IPS-20b (cell line): ENCODE measurements at regions not wholly inside any gene's neighbourhood (a gene's known extent, or its start where the extent isn't known, plus 50 kb on each side); places are given as distances from the start of the nearest gene placed in this dataset.

Experiments
- H3K27ac ChIP-seq: one replicate; pipeline ENCODE4 v1.5.1; 2013; ENCODE audit warnings: low read length
- H3K27me3 ChIP-seq: 2 replicates; pipeline ENCODE4 v1.6.1; 2013; ENCODE audit warnings: mild to moderate bottlenecking, low read length, inconsistent platforms; ENCODE audit not compliant: insufficient read depth
- H3K36me3 ChIP-seq: 2 replicates; pipeline ENCODE4 v1.6.1; 2013; ENCODE audit warnings: low read depth, mild to moderate bottlenecking, inconsistent platforms, low read length, moderate library complexity; ENCODE audit not compliant: insufficient read depth
- H3K4me1 ChIP-seq: 2 replicates; pipeline ENCODE4 v1.6.1; 2013; ENCODE audit warnings: mild to moderate bottlenecking, control low read depth, inconsistent platforms, low read length, moderate library complexity; ENCODE audit not compliant: insufficient read depth
- H3K4me3 ChIP-seq: 2 replicates; pipeline ENCODE4 v1.5.1; 2013; ENCODE audit warnings: mild to moderate bottlenecking, low read length, inconsistent platforms
- H3K9ac ChIP-seq: 2 replicates; pipeline ENCODE4 v1.6.1; 2013; ENCODE audit warnings: low read depth, mild to moderate bottlenecking, inconsistent platforms, low read length, moderate library complexity
- H3K9me3 ChIP-seq: 2 replicates; pipeline ENCODE4 v1.6.1; 2013; ENCODE audit warnings: mild to moderate bottlenecking, low read depth, low read length, inconsistent platforms; ENCODE audit not compliant: insufficient read depth

GRCh38 chr4:151882072-151882803 is 121.4 kb upstream of the GATB start:
- no peaks in the 10 kb centered on the region for H3K36me3 ChIP-seq
- H3K27me3 ChIP-seq = no peaks in the 10 kb centered on the region
- no peak overlapping the region for H3K4me3 ChIP-seq
- no peaks in the 10 kb centered on the region for H3K9me3 ChIP-seq
- peaks cover 12% of the 10 kb centered on the region; the same call in 1 of the 2 replicates for H3K4me1 ChIP-seq
- no peak overlapping the region for H3K27ac ChIP-seq
- no peak overlapping the region for H3K9ac ChIP-seq

DNA sequence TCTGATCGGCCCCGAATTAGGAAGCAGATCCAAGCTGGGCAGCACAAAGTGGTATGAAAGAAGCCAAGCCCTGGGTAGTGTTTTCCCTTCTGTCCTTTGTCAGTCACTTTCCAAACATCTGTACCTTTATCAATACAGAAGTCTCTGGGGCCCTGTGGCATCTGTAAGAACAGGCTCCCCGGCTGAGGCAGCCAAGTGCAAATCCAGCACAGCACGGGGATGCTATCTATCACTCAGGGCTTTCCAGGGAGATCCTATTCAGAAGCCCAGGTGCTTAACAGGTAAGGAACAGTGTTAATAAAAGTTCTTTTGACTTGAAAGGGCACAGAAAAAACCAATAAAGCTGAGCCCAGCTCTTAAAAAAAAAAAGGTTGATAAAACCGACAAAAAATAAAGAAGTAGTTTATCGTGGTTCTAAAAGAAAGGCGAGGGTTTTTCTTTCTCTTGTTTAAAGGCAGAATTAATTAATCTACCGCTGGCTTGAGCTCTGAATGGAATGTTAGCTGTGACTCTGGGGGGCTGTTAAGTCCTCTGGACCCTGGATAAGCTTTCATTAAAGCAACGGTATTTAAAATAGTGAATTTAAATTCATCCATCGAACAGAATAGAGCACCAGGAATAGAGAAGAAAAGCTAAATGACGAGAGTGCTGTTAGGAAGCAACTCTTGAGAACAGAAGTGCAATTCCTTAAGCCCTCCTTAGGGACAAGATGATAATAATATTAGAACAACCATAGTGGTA is 119.1 kb upstream of the GATB start:
- no peaks in the 10 kb centered on the region for H3K27me3 ChIP-seq
- no peak overlapping the region for H3K9ac ChIP-seq
- no peak overlapping the region for H3K4me3 ChIP-seq
- peaks cover 9% of the 10 kb centered on the region; the same call in 1 of the 2 replicates for H3K4me1 ChIP-seq
- H3K27ac ChIP-seq = no peak overlapping the region
- H3K36me3 ChIP-seq = no peaks in the 10 kb centered on the region
- H3K9me3 ChIP-seq = no peaks in the 10 kb centered on the region

DNA sequence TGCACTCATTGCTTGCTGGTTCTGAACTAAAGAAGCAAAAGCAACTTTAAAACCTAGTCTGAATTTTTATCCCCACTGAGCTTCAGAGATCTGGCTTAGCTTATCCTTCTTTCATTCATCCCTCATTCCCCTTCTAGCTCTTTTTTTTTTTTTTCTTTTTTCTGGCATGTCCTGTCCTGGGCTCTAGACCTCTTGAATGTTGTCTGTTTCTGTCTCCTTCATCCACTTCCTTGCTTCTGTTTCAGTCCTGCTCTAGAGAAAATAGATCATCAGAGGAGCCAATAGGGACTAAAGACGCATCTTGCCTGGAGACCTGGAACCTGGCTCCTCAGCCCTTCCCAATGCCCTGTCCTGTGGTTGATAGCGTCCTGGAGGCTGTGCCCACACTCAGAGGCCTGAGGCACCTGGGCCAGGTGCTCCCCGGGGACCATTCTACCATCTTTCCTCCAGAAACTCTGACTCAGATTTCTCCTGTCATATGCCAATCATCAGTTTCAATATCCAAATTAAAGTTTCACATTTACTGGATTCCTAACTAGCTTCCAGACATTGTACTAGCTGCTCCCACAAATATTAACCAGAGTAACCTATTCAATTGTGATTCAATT is 115.7 kb upstream of the GATB start:
- Histone ChIP-seq H3K4me1 (peaks cover 18% of the 10 kb centered on the region; the same call in 1 of the 2 replicates), H3K27ac (no peak overlapping the region), H3K9ac (no peak overlapping the region), H3K4me3 (no peak overlapping the region), H3K9me3 (peaks cover 5% of the 10 kb centered on the region), H3K27me3 (no peaks in the 10 kb centered on the region), H3K36me3 (no peaks in the 10 kb centered on the region)

DNA sequence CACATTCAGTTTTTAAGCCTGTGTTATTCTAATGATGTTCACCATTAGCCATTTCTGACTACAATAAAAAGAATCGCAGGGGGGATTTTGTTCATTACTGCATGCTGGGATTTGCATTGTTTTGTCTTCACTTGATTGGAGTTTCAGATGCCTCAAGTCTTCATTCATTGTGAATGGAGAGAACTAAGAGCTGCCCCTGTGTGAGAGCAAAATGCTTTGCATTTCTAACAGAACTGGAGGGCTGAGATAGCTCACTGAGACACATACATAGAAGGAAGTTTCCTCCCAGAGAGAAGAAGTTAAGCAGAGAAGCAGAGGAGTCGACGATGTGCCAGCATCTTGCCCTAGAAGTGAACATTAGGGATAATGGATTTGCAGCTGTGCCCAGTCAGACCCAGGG is 113.5 kb upstream of the GATB start:
- Histone ChIP-seq H3K36me3 (no peaks in the 10 kb centered on the region), H3K4me1 (peaks cover 13% of the 10 kb centered on the region; the same call in 1 of the 2 replicates), H3K9me3 (peaks cover 5% of the 10 kb centered on the region), H3K9ac (0 out of 2 replicates have a peak overlapping the region, but pooled peaks have one; percentile 22), H3K27me3 (no peaks in the 10 kb centered on the region), H3K4me3 (peak overlapping the region; percentile 8; the same call in 1 of the 2 replicates), H3K27ac (peak overlapping the region; percentile 50)

- H3K36me3 ChIP-seq = no peaks in the 10 kb centered on the region
- H3K9ac ChIP-seq = no peak overlapping the region
- H3K27ac ChIP-seq = no peak overlapping the region
- H3K4me1 ChIP-seq = no peaks in the 10 kb centered on the region
- peaks cover 5% of the 10 kb centered on the region; the same call in 1 of the 2 replicates for H3K9me3 ChIP-seq
- no peak overlapping the region for H3K4me3 ChIP-seq
- no peaks in the 10 kb centered on the region for H3K27me3 ChIP-seq
Observed at GRCh38 chr4:151866592-151866918, 105.7 kb upstream of the GATB start.

GRCh38 chr4:151865744-151866591 is 105.2 kb upstream of the GATB start:
- Histone ChIP-seq H3K4me1 (no peaks in the 10 kb centered on the region), H3K27ac (no peak overlapping the region), H3K9ac (no peak overlapping the region), H3K36me3 (no peaks in the 10 kb centered on the region), H3K4me3 (no peak overlapping the region), H3K27me3 (no peaks in the 10 kb centered on the region; the same call in 1 of the 2 replicates), H3K9me3 (peaks cover 5% of the 10 kb centered on the region; the same call in 1 of the 2 replicates)

GRCh38 chr4:151865312-151865711 is 104.5 kb upstream of the GATB start:
- Histone ChIP-seq H3K9ac (no peak overlapping the region), H3K4me1 (no peaks in the 10 kb centered on the region)

DNA sequence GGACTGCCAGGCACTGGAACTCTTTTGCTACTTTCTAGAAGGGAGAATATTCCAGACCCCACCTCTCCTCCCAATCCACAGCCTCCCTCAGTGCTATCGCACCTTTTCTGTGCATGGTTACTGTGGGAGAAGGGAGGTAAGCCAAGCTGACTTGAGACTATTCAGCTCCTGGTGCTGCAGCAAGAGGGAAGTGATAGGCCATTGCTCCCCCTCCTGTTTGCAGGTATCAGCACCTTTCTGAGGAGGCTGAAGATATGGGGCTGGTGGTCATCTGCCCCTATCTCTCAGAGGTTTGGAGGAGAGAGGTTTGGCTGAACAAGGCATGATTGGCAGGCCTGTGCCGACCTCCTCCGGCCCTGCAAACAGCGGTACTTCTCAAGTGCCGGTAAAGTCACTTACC is 103.3 kb upstream of the GATB start:
- Histone ChIP-seq H3K4me3 (no peak overlapping the region), H3K9ac (no peak overlapping the region), H3K27ac (no peak overlapping the region), H3K27me3 (no peaks in the 10 kb centered on the region; the same call in 1 of the 2 replicates), H3K4me1 (no peaks in the 10 kb centered on the region), H3K36me3 (no peaks in the 10 kb centered on the region), H3K9me3 (peaks cover 5% of the 10 kb centered on the region; the same call in 1 of the 2 replicates)

More at GRCh38 chr4:151865312-151865711, 104.5 kb upstream of the GATB start:
- H3K27ac ChIP-seq = no peak overlapping the region
- no peak overlapping the region for H3K4me3 ChIP-seq
- no peaks in the 10 kb centered on the region for H3K36me3 ChIP-seq
- no peaks in the 10 kb centered on the region; the same call in 1 of the 2 replicates for H3K27me3 ChIP-seq
- peaks cover 5% of the 10 kb centered on the region; the same call in 1 of the 2 replicates for H3K9me3 ChIP-seq

DNA sequence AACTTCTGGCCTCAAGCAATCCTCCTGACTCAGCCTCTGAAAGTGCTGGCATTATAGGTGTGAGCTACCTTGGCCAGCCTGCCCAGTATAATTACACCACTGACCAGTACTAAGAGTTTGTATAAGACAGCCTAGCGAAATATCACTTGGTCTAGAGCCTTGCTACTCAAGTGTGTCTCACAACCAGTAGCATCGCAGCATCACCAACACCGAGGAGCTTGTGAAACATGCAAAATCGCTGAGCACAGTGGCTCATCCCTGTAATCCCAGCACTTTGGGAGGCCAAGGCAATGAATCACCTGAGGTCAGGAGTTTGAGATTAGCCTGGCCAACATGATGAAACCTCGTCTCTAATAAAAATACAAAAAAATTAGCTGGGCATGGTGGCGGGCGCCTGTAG is 102.0 kb upstream of the GATB start:
- no peaks in the 10 kb centered on the region for H3K4me1 ChIP-seq
- no peaks in the 10 kb centered on the region for H3K36me3 ChIP-seq
- no peak overlapping the region for H3K27ac ChIP-seq
- H3K4me3 ChIP-seq = no peak overlapping the region
- no peak overlapping the region for H3K9ac ChIP-seq
- no peaks in the 10 kb centered on the region; the same call in 1 of the 2 replicates for H3K27me3 ChIP-seq
- H3K9me3 ChIP-seq = peaks cover 1% of the 10 kb centered on the region; the same call in 1 of the 2 replicates

GRCh38 chr4:151860561-151861093 is 99.8 kb upstream of the GATB start:
- no peaks in the 10 kb centered on the region for H3K36me3 ChIP-seq
- no peak overlapping the region for H3K27ac ChIP-seq
- no peak overlapping the region for H3K9ac ChIP-seq
- no peaks in the 10 kb centered on the region for H3K4me1 ChIP-seq
- H3K27me3 ChIP-seq = no peaks in the 10 kb centered on the region; the same call in 1 of the 2 replicates
- H3K4me3 ChIP-seq = no peak overlapping the region
- no peaks in the 10 kb centered on the region for H3K9me3 ChIP-seq

DNA sequence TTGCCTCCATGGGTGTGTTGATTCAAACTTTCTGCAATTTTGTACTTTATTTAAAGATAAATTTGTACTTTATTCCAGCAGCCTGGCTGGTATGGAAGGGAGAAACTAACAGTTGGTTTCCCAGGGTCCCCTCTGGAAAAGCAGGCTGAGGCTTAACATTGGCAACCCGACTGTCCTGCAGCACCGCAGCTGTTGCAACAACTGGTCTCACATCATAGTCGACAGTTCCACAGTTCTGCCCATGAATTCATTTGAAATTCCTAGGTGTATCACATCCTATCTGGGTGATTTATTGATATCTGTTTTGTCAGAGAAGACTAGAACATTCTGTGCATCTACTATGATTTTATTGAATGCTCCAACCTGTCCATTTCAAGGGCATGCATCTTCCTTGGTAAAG is 98.8 kb upstream of the GATB start:
- no peaks in the 10 kb centered on the region; the same call in 1 of the 2 replicates for H3K27me3 ChIP-seq
- H3K4me1 ChIP-seq = no peaks in the 10 kb centered on the region
- H3K4me3 ChIP-seq = no peak overlapping the region
- no peaks in the 10 kb centered on the region for H3K36me3 ChIP-seq
- H3K9me3 ChIP-seq = no peaks in the 10 kb centered on the region
- no peak overlapping the region for H3K9ac ChIP-seq
- no peak overlapping the region for H3K27ac ChIP-seq
